B cell (primary cell): ENCODE measurements at regions not wholly inside any gene's neighbourhood (a gene's known extent, or its start where the extent isn't known, plus 50 kb on each side); places are given as distances from the start of the nearest gene placed in this dataset.

Experiments used
- ATAC-seq: fragments of 200-7000 bp; cut with Tn5 transposase; one replicate; pipeline ENCODE4 v1.10.0; 2021; ENCODE audit warnings: low read depth, mild to moderate bottlenecking, moderate number of reproducible peaks, moderate library complexity
- CTCF ChIA-PET: fragments of 350-600 bp; sonication (Branson Sonifier 250); formaldehyde crosslinking; loops from one replicate; lab custom pipeline; 2021; ENCODE audit warnings: antibody characterized with exemption, inconsistent platforms; lab: Charles Lee
- POLR2A ChIA-PET: fragments of 350-600 bp; sonication (Branson Sonifier 250); formaldehyde crosslinking; loops from one replicate; lab custom pipeline; 2021; ENCODE audit warnings: antibody characterized with exemption; lab: Charles Lee
- DNase-seq: peaks from one replicate; pipeline ENCODE4 v3.0.0; 2013
- H2AFZ ChIP-seq: 2 replicates; pipeline ENCODE4 v1.6.1; 2012; ENCODE audit warnings: mild to moderate bottlenecking, low read depth, low read length; ENCODE audit not compliant: insufficient read depth, poor library complexity, severe bottlenecking
- H3K27ac ChIP-seq, 2 donors: 1 replicate in 1 of 2; 2 replicates in 1 of 2; pipeline ENCODE4 v1.5.1; 2012 to 2013; ENCODE audit warnings: low read length in 2 of 2, mild to moderate bottlenecking in 2 of 2, moderate library complexity in 1 of 2
- H3K27me3 ChIP-seq, 4 experiments: fragments of 200-600 bp in 1 of 4; sonication (generic) in 1 of 4; replicated peaks in 1 of 4; 1 replicate in 2 of 4; 2 replicates in 2 of 4; pipeline versions ENCODE4 v1.6.1 to v1.7.0; 2013 to 2016; ENCODE audit warnings: low read length in 3 of 4, mild to moderate bottlenecking in 2 of 4, mixed read lengths in 1 of 4, moderate library complexity in 1 of 4; ENCODE audit not compliant: insufficient read depth in 4 of 4, control insufficient read depth in 3 of 4; ENCODE audit errors: control extremely low read depth in 1 of 4
- H3K36me3 ChIP-seq, 2 experiments: replicated peaks in 1 of 2; 1 replicate in 1 of 2; 2 replicates in 1 of 2; pipeline versions ENCODE4 v1.6.1 to v1.7.1; 2013; ENCODE audit warnings: low read length in 1 of 2; ENCODE audit not compliant: insufficient read depth in 2 of 2, control insufficient read depth in 1 of 2; ENCODE audit errors: control extremely low read depth in 1 of 2, extremely low read depth in 1 of 2
- H3K4me1 ChIP-seq, 2 donors: fragments of 200-600 bp in 1 of 2; sonication (generic) in 1 of 2; 1 replicate in 1 of 2; 2 replicates in 1 of 2; pipeline versions ENCODE4 v1.5.1 to v1.6.1; 2013 to 2017; ENCODE audit warnings: low read length in 2 of 2; ENCODE audit not compliant: control insufficient read depth in 2 of 2, insufficient read depth in 2 of 2
- H3K4me2 ChIP-seq: replicated peaks from 2 replicates; pipeline ENCODE3; 2012; ENCODE audit warnings: mild to moderate bottlenecking, low read depth, low read length; ENCODE audit not compliant: poor library complexity, severe bottlenecking
- H3K4me3 ChIP-seq, 5 experiments: fragments of 200-600 bp in 1 of 5; sonication (generic) in 1 of 5; 1 replicate in 3 of 5; 2 replicates in 2 of 5; pipeline versions ENCODE4 v1.5.1 to v1.7.0; 2011 to 2016; ENCODE audit warnings: low read length in 4 of 5, mild to moderate bottlenecking in 4 of 5, low read depth in 2 of 5, control low read depth in 1 of 5, moderate library complexity in 1 of 5; ENCODE audit not compliant: insufficient read depth in 1 of 5; ENCODE audit errors: control extremely low read depth in 1 of 5, extremely low read depth in 1 of 5
- H3K79me2 ChIP-seq: fragments of 200-600 bp; sonication (generic); one replicate; pipeline ENCODE4 v1.6.0; 2016; ENCODE audit warnings: low read length; ENCODE audit not compliant: control insufficient read depth, insufficient read depth
- H3K9ac ChIP-seq: fragments of 200-600 bp; sonication (generic); 2 replicates; pipeline ENCODE4 v1.6.1; 2017; ENCODE audit warnings: mild to moderate bottlenecking, low read length, moderate library complexity
- H3K9me3 ChIP-seq, 3 donors: one replicate each; pipeline versions ENCODE4 v1.6.1 to v1.7.1; 2013; ENCODE audit warnings: low read length in 2 of 3; ENCODE audit not compliant: control insufficient read depth in 2 of 3, insufficient read depth in 1 of 3; ENCODE audit errors: control extremely low read depth in 1 of 3
- H4K20me1 ChIP-seq: 2 replicates; pipeline ENCODE4 v1.6.0; 2012; ENCODE audit warnings: mild to moderate bottlenecking, low read length; ENCODE audit not compliant: insufficient read depth, control insufficient read depth, poor library complexity, severe bottlenecking
- H3K27ac Mint-ChIP-seq: one replicate; pipeline ENCODE4 v1.8.0; 2021; ENCODE audit warnings: mixed read lengths
- H3K27me3 Mint-ChIP-seq: one replicate; pipeline ENCODE4 v1.8.0; 2021; ENCODE audit warnings: mixed read lengths
- H3K4me1 Mint-ChIP-seq: one replicate; pipeline ENCODE4 v1.8.0; 2021; ENCODE audit warnings: mixed read lengths
- H3K4me3 Mint-ChIP-seq: one replicate; pipeline ENCODE4 v1.8.0; 2021; ENCODE audit warnings: mixed read lengths
- H3K9me3 Mint-ChIP-seq: one replicate; pipeline ENCODE4 v1.8.0; 2022; ENCODE audit warnings: mixed read lengths; ENCODE audit not compliant: insufficient read depth
- EZH2 ChIP-seq: IDR thresholded peaks from 2 replicates; pipeline ENCODE4 v1.6.1; 2012; ENCODE audit warnings: borderline replicate concordance, low read depth, mild to moderate bottlenecking, moderate library complexity, low read length; ENCODE audit not compliant: insufficient read depth, poor library complexity, severe bottlenecking
- WGBS: methylation state at CpG from one replicate; pipeline ENCODE4 v1.1.5; 2013; ENCODE audit warnings: missing lambda C conversion rate; ENCODE audit not compliant: insufficient coverage; 5-methylcytosine and 5-hydroxymethylcytosine counted together
- intact Hi-C: fragments of 100-400 bp; cut with micrococcal nuclease; formaldehyde crosslinking; loops from one replicate; pipeline ENCODE4 v1.10.0; 2022
- TF ChIP-seq, protein P1 (sequence below): fragments of 200-600 bp; IDR thresholded peaks from one replicate; pipeline ENCODE4 v1.8.0; 2022; ENCODE audit warnings: antibody characterized with exemption, mild to moderate bottlenecking

DNA sequence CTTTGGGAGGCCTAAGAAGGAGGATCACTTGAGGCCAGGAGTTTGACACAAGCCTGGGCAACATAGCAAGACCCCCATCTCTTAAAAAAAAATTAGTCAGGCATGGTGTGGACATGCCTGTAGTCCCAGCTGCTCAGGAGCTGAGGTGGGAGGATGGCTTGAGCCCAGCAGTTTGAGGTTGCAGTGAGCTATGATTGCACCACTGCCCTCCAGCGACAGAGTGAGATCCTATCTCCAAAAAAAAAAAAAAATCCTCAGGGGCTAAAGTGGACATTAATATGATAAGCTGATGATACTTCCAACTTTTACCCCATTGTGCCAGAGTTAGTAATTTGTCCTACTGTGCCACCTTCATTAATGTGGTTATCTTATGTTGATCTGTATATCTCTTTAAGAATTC is 327.8 kb upstream of the FMN2 start:
- H3K9me3 Mint-ChIP-seq = no peaks in the 10 kb centered on the region
- H3K4me3 ChIP-seq = no peak overlapping the region
- H3K36me3 ChIP-seq = no peaks in the 10 kb centered on the region

DNA sequence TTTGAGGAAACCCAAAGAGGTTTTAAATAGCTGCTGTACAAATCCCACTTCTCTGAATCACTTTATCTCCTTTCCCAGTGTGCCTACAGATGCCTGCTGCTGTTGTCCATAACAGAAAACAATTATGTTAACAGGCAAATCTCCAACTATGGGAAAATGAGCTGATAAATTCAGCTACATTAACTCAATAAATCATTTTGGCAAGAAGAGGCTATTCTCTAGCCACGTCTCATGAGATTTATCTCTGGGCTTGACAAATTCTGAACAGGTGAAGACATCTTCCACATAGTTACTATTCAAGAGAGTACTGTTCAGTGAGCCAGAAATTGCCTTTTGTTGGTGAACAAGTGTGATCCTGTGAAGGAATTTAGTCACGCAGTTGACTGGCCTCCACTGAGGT is 327.1 kb upstream of the FMN2 start:
- POLR2A ChIA-PET = no interaction called here

More for the DNA sequence above, 327.8 kb upstream of the FMN2 start:
- ATAC-seq = no peak
- no peak overlapping the region for H3K9ac ChIP-seq
- H3K79me2 ChIP-seq = no peaks in the 10 kb centered on the region
- Mint-ChIP-seq H3K27ac (no peak overlapping the region), H3K27me3 (no peaks in the 10 kb centered on the region), H3K4me1 (no peaks in the 10 kb centered on the region), H3K4me3 (no peak overlapping the region)
- no peak for DNase-seq
- intact Hi-C loops = no loop called here
- TF ChIP-seq EZH2 = no peak
- TF ChIP-seq, protein P1, sequence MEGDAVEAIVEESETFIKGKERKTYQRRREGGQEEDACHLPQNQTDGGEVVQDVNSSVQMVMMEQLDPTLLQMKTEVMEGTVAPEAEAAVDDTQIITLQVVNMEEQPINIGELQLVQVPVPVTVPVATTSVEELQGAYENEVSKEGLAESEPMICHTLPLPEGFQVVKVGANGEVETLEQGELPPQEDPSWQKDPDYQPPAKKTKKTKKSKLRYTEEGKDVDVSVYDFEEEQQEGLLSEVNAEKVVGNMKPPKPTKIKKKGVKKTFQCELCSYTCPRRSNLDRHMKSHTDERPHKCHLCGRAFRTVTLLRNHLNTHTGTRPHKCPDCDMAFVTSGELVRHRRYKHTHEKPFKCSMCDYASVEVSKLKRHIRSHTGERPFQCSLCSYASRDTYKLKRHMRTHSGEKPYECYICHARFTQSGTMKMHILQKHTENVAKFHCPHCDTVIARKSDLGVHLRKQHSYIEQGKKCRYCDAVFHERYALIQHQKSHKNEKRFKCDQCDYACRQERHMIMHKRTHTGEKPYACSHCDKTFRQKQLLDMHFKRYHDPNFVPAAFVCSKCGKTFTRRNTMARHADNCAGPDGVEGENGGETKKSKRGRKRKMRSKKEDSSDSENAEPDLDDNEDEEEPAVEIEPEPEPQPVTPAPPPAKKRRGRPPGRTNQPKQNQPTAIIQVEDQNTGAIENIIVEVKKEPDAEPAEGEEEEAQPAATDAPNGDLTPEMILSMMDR = no peak
- no peaks in the 10 kb centered on the region for H3K9me3 ChIP-seq
- POLR2A ChIA-PET = no interaction called here
- H2AFZ ChIP-seq = no peak overlapping the region
- CTCF ChIA-PET = no interaction called here
- H3K27me3 ChIP-seq = no peaks in the 10 kb centered on the region
- no peak overlapping the region for H3K27ac ChIP-seq
- no CpG with 5 or more reads among the region's 1 CpG for WGBS
- no peaks in the 10 kb centered on the region for H3K4me1 ChIP-seq
- H3K4me2 ChIP-seq = no peak overlapping the region
- no peaks in the 10 kb centered on the region for H4K20me1 ChIP-seq

More for the DNA sequence above, 327.1 kb upstream of the FMN2 start:
- Mint-ChIP-seq H3K27me3 (no peaks in the 10 kb centered on the region), H3K4me1 (no peaks in the 10 kb centered on the region), H3K9me3 (no peaks in the 10 kb centered on the region), H3K4me3 (no peak overlapping the region), H3K27ac (no peak overlapping the region)
- Histone ChIP-seq H3K36me3 (no peaks in the 10 kb centered on the region), H4K20me1 (no peaks in the 10 kb centered on the region), H3K79me2 (no peaks in the 10 kb centered on the region), H3K27me3 (no peaks in the 10 kb centered on the region), H3K27ac (no peak overlapping the region), H3K9me3 (no peaks in the 10 kb centered on the region), H3K4me3 (no peak overlapping the region), H3K9ac (no peak overlapping the region), H3K4me2 (no peak overlapping the region), H2AFZ (no peak overlapping the region), H3K4me1 (no peaks in the 10 kb centered on the region)
- CTCF ChIA-PET = no interaction called here
- no peak for TF ChIP-seq EZH2
- TF ChIP-seq, protein P1 = no peak
- ATAC-seq (no peak), DNase-seq (no peak)
- intact Hi-C loops = no loop called here
- no CpG with 5 or more reads among the region's 2 CpGs for WGBS
